Left forelimb (tissue), 1 donor: ENCODE measurements at regions not wholly inside any gene's neighbourhood (a gene's known extent, or its start where the extent isn't known, plus 50 kb on each side); places are given as distances from the start of the nearest gene placed in this dataset.

Source experiments
- DNase-seq: peaks from one replicate; pipeline ENCODE4 v3.0.0-alpha.2; 2018; ENCODE audit warnings: low spot score

GRCh38 chr2:239498981-239499634 is 98.3 kb upstream of the HDAC4 start:
- DNase-seq: no peak

DNA sequence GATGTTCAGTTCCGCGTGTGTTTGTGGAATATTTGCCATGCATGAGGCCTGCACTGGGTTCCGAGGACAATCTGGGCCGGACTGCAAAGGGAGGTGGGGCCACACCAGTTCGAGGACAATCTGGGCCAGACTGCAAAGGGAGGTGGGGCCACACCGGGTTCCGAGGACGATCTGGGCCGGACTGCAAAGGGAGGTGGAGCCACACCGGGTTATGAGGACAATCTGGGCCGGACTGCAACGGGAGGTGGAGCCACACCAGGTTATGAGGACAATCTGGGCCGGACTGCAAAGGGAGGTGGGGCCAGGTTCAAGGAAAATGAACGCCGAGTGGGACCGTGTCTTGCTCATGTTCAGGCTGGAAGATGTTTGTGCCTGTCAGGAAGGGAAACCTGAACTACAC is 97.8 kb upstream of the HDAC4 start:
- DNase-seq: no peak

GRCh38 chr2:239496700-239497099 is 95.9 kb upstream of the HDAC4 start:
- no peak for DNase-seq

- no peak for DNase-seq
Observed at GRCh38 chr2:239495791-239496233, 95.0 kb upstream of the HDAC4 start.

GRCh38 chr2:239495175-239495574 is 94.4 kb upstream of the HDAC4 start:
- DNase-seq: no peak

DNA sequence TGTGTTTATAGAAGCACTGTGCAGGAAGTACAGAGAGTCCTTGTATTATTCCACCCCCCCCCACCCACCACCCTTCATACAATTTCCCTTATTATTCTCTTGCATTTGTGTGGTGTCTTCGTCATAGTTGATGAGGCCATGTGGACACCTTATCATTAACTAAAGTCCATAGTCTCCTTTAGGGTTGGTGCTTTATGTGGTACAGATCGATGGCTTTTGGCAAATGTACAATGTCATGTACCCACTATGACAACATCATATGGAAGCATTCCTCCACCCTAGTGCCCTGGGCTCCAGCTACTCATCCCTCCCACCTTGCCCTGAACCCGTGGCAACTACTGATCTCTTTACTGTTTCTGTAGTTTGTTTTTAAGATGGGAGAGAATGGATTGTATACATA is 93.8 kb upstream of the HDAC4 start:
- no peak for DNase-seq

GRCh38 chr2:239489481-239489880 is 88.7 kb upstream of the HDAC4 start:
- DNase-seq: no peak

DNA sequence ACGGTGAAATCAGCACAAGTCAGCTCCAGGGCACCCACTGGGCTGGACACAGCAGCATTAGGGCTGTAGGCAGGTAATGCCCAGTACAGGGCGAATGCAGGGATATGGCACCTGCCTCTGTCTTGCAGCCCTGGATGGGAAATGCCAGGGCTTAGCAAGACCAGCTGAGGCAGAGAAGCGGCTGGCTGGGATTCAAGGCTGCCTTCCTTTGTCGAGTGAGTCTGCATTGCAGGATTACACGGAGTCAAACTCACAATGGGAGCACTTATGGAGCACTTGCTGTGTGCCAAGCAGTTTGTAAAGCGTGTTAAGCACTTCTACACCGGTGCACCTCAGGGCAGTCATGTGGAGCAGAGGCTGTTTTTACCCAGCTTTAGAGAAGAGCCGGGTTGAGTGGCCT is 87.3 kb upstream of the HDAC4 start:
- no peak for DNase-seq

DNA sequence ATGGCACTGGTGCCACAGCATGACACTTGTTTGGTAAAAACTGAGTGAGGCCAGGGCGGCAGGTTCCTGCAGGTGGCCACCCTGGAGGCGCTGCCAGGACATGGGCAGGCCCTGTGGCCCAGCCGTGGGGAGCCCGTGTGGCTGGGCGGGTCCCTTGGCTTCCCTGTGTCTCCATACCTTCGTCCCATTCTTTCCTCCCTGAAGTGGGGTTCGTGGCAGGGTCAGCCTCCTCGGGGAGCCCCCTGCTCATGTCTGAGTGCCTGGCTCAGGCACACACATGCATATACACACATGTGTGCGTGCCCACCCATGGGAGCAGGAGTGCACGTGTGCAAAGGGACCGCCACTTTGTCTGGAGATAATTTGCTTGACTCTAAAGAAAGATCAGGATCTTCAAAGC is 86.5 kb upstream of the HDAC4 start:
- DNase-seq: no peak

DNA sequence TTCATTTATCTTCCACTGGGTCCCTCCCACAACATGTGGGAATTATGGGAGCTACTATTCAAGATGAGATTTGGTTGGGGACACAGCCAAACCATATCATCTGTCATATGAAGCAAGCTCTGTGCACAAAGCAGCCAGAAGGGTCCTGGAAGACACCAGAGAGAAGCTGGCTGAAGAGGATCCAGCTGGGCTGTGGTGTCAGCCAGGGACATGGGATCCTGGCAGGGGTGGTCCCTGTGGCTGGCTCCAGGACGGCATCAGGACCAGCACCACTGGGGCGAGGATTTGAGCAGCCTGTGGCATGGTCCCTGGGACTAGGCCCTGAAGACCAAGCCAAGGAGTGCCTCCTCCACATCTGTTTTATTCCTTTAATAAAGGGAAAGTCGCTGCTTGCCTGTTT is 84.8 kb upstream of the HDAC4 start:
- no peak for DNase-seq

DNA sequence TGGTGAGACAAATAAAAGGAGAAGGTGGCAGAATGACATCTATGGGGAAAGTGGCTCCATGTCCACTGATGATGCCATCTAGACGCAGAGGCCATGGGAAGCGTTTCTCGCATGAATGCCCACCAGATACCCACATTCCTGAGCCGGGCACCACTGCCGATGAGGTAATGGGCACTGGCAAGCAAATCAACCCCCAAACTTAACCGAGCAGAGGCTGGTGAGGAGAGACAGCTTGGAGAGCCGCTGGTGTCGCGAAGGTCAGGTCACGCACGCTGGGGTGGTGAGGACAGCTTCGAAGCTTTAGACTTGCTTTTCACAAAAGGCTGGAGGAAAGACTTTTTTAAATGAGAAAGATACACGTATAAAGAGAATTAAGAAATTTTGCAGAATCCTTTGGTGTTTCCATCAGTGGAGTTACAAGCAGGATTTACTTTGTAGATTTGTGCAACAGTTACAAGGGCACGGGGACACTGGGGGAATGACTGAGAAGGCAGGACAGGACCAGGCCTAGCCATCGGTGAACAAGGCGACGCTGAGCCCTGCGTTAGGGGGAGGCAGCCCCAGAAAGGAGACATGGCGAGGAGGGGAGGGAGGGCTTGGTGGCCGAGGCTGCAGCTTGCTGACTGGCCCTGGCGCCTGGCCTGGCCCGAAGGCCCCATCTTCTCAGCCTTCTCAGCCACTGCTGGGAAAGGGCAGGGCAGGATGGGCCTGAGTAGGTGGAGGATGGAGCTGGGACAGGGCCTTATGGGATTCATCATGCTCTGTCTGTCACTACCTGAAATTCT is 83.9 kb upstream of the HDAC4 start:
- DNase-seq: no peak

- DNase-seq: no peak
Observed at GRCh38 chr2:239482778-239483712, 82.2 kb upstream of the HDAC4 start.

DNA sequence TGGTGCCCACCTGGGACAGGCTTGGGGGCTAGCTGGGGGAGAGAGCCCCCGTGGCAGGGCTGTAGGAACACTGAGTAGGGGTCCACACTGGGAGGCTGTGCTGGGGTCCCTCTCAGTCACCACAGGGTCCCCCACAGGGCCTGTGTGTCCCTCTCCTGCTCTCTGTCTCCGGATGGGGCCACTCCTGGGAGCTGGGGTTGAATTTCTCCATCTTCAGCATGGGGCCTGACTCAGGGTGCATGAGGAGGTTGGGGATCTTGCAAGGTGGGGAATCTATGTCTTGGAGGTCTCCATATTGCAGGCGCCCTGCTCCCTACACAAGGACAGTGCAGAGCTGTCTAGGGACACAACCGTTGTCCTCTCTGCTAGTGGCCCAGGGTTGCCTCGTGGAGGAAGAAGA is 78.7 kb upstream of the HDAC4 start:
- no peak for DNase-seq

DNA sequence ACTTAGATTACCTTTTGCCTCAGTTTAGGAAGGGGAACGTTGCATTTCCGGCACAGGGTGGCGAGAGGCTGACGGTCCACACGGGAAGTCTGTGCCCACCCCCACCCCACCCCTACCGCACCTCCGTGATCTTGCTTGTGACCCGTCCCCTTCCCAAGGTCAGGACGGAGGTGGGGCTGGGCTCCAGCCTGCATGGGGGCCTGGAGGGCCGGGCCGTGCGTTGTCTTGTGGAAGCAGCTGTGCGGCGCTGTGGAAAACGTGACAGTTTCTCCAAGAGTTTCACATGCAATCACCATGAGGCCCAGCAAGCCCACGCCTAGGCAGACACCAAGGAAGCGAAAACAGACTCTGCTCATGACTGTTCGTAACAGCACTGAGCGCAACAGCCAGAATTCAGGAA is 76.8 kb upstream of the HDAC4 start:
- DNase-seq: no peak

DNA sequence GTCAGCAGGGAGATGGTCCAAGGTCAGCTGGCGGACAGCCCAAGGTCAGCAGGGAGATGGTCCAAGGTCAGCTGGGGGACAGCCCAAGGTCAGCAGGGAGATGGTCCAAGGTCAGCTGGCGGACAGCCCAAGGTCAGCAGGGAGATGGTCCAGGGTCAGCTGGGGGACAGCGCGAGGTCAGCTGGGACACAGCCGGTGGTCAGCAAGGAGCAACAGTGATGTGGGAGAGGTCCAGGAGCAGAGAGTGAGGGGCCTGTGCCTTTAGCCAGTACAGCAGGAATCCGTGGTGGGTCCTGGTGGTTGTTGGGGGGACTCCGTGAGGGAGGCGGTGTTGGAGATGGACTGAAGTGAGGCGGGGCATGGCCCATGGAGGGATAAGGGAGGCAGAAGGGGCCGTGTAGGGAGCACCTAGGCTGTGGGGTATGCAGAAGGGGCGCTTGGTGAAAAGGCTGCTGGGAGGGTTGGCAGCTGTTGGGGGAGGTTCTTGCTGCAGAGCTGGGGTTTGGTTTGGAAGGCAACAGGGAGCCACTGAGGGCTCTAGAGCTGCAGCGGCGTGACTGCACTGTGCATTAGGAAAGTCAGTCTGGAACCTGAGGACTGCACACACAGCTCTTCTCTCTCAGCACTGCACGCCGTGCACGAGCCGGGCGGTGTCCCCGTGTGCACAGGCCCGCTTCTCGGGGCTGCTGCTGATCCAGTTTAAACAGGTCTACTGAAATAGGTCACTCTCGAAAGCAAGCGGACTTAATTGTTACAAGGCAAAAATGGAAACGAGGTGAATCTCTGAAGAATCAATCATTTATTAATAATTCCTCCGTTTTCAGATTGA is 76.2 kb upstream of the HDAC4 start:
- DNase-seq: no peak

GRCh38 chr2:239476029-239476756 is 75.4 kb upstream of the HDAC4 start:
- DNase-seq: no peak

- DNase-seq: no peak
Observed at GRCh38 chr2:239475161-239476028, 74.6 kb upstream of the HDAC4 start.

DNA sequence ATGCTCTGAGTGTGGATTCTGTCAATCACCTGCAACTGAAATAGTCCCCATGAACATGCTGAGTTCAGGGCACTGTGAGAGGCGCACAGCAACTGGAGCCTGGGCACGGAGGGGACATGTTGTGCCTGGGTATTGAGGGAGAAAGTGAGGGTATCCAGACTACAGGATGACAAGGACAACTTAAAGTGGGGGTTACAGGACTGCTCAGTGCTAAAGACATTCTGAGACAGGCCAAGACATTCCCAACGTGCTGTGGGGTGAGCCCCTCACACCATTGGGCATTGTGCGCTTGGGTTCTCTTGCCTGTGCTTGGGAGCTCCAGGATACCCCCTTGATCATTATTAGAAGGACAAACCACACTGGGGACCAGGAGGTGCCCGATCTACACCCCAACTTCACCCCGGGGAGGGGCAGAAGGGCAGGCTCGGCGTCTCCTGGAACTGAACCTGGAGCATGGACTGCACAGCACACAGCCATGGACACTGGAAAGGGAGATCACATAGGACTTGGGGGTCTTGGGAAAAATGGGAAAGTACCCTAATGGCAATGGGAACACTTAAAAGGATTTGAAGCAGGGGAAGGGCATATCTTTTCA is 72.5 kb upstream of the HDAC4 start:
- no peak for DNase-seq

DNA sequence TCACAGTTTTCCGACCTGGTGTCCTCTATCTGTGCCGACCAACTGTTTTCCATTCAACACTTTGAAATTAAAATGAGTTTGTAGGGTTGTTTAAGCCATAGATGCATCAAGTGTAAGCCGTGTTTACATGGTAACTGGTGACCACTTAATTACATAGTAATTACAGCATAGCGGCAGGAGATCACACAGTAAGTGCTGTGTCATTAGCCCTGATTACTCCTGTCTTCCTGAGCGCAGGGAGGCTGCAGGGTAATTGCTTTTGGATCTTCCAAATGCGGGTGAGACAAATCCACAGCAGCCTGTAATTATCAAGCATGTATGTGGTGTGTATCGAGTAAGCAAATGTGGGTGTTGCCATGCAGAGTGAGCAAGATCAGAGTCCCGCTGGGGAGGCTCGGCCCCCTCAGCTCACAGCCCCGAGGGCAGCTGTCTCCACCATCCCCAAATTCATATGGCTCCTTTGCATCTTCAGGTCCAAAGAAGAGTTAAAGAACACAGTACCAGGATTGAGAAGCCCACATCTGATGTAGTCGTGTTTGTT is 71.5 kb upstream of the HDAC4 start:
- DNase-seq: peak; percentile 47
